ENCODE measurements at regions not wholly inside any gene's neighbourhood (a gene's known extent, or its start where the extent isn't known, plus 50 kb on each side); places are given as distances from the start of the nearest gene placed in this dataset.

DNA sequence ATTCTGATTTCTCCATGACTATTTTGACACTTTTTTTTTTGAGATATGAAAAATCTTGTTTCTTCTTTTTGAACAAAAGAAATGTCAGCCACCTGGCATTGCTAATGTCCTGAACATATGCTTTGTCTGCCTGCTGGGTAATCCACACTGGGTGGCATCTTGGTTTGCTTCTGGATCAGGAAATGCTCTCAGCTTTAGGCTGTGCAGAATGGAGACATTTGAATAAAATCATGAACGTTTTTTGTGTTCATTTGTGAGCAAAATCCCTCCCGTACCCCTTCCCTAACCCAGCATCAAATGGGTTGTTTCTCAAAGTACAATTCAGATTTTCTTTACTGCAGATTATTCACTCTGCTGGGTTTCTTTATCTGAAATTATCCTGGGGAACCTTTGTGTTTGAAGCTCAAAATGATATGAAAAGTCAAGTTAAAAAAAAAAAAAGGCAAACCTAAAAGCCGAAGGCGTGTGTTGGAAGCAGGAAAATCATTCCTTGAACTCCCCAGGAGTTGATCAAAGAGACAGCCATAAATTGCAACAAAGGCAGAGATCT, 53.4 kb upstream of the KLF7 start:
- no peak for TF ChIP-seq SP1 (IDR thresholded peaks at IDR 0.05)
- no peak for TF ChIP-seq HDGF (IDR thresholded peaks at IDR 0.05; ENCODE audit: borderline replicate concordance)
- TF ChIP-seq LEF1 (IDR thresholded peaks at IDR 0.05; ENCODE audit: borderline replicate concordance), result no peak
- TF ChIP-seq ELF4 (IDR thresholded peaks at IDR 0.05), result no peak
- no peak for TF ChIP-seq SUZ12 (IDR thresholded peaks at IDR 0.05)
- TF ChIP-seq, protein P1, sequence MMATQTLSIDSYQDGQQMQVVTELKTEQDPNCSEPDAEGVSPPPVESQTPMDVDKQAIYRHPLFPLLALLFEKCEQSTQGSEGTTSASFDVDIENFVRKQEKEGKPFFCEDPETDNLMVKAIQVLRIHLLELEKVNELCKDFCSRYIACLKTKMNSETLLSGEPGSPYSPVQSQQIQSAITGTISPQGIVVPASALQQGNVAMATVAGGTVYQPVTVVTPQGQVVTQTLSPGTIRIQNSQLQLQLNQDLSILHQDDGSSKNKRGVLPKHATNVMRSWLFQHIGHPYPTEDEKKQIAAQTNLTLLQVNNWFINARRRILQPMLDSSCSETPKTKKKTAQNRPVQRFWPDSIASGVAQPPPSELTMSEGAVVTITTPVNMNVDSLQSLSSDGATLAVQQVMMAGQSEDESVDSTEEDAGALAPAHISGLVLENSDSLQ (IDR thresholded peaks at IDR 0.05), result no peak
